ENCODE measurements at regions not wholly inside any gene's neighbourhood (a gene's known extent, or its start where the extent isn't known, plus 50 kb on each side); places are given as distances from the start of the nearest gene placed in this dataset.

- TF ChIP-seq CTCF (IDR thresholded peaks at IDR 0.05; ENCODE audit: low read length): no peak
- no peak for TF ChIP-seq EZH2 (IDR thresholded peaks at IDR 0.05; ENCODE audit: borderline replicate concordance, low read length)
Measured at GRCh38 chr4:33067221-33067620, 2347.1 kb downstream of the PCDH7 start.

All from OCI-LY1 (cell line).